ENCODE measurements at regions not wholly inside any gene's neighbourhood (a gene's known extent, or its start where the extent isn't known, plus 50 kb on each side); places are given as distances from the start of the nearest gene placed in this dataset.

DNA sequence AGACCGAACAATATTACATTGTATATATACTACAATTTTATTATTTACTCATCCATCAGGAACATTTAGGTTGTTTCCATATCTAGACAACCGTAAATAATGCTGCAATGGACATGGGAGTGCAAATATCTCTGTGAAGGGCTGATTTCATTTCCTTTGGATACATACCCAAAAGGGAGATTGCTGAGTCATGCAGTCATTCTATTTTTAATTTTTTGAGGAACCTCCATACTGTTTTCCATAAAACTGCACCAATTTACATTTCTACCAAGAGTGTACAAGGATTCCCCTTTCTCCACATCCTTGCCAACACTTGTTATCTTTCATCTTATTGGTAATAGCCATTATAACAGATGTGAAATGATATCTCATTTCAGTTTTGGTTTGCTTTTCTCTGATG is 84.7 kb downstream of the SLC41A2 start:
- DNase-seq, result no peak
- H3K4me3 ChIP-seq, result no peak overlapping the region
- intact Hi-C loops (cut with DNase I; ENCODE audit: low total_unique reads) (no loop called here), in situ Hi-C loops (cut with MboI; ENCODE audit: low sequenced_read_pairs in 4 of 4) (loop anchor here (10.0 kb wide), 2 partner anchors 489 to 669 kb away; no protein-coding TSS in a partner anchor)
- no peak overlapping the region for H3K27ac ChIP-seq
- H3K9me3 ChIP-seq, result no peaks in the 10 kb centered on the region
- TF ChIP-seq POLR2A (IDR thresholded peaks at IDR 0.05), result no peak
- TF ChIP-seq, protein P1, sequence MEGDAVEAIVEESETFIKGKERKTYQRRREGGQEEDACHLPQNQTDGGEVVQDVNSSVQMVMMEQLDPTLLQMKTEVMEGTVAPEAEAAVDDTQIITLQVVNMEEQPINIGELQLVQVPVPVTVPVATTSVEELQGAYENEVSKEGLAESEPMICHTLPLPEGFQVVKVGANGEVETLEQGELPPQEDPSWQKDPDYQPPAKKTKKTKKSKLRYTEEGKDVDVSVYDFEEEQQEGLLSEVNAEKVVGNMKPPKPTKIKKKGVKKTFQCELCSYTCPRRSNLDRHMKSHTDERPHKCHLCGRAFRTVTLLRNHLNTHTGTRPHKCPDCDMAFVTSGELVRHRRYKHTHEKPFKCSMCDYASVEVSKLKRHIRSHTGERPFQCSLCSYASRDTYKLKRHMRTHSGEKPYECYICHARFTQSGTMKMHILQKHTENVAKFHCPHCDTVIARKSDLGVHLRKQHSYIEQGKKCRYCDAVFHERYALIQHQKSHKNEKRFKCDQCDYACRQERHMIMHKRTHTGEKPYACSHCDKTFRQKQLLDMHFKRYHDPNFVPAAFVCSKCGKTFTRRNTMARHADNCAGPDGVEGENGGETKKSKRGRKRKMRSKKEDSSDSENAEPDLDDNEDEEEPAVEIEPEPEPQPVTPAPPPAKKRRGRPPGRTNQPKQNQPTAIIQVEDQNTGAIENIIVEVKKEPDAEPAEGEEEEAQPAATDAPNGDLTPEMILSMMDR (IDR thresholded peaks at IDR 0.05 in 4 of 5, conservative IDR thresholded peaks at IDR 0.05 in 1 of 5), result no peak
- H3K4me1 ChIP-seq, result peaks cover 0 to 8% of the 10 kb centered on the region in 2 donors
- no peak for ATAC-seq
- H3K36me3 ChIP-seq, result no peaks in the 10 kb centered on the region
- H3K27me3 ChIP-seq, result no peaks in the 10 kb centered on the region

DNA sequence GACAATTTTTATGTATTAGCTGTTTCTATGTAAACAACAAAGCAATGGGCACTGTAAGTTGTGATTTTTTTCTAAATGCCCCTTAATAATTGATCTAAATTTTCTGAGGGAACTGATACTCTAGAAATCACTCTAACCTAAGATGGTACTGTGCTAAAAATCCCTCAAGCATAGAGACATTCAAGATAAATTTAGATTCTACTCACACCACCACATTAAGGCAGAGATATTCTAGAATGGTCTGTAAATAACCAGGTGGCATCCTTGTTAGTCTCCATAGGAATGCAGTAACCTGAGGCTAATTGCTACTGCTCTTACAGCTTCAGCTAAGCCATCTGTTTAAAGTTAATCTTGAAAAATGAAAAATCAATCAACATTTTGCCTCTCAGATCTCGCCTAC is 87.3 kb downstream of the SLC41A2 start:
- H3K36me3 ChIP-seq, result no peaks in the 10 kb centered on the region
- no peaks in the 10 kb centered on the region for H3K9me3 ChIP-seq
- ATAC-seq (no peak), DNase-seq (no peak)
- intact Hi-C loops (cut with DNase I; ENCODE audit: low total_unique reads), result no loop called here
- H3K27ac ChIP-seq, result no peak overlapping the region
- no peaks in the 10 kb centered on the region for H3K27me3 ChIP-seq
- peaks cover 0 to 8% of the 10 kb centered on the region in 2 donors for H3K4me1 ChIP-seq
- no peak for TF ChIP-seq POLR2A (IDR thresholded peaks at IDR 0.05)
- TF ChIP-seq, protein P1 (IDR thresholded peaks at IDR 0.05 in 4 of 5, conservative IDR thresholded peaks at IDR 0.05 in 1 of 5), result no peak
- in situ Hi-C loops (cut with MboI; ENCODE audit: low sequenced_read_pairs in 4 of 4), result loop anchor here (10.0 kb wide), 2 partner anchors 486 to 666 kb away; no protein-coding TSS in a partner anchor
- no peak overlapping the region for H3K4me3 ChIP-seq

DNA sequence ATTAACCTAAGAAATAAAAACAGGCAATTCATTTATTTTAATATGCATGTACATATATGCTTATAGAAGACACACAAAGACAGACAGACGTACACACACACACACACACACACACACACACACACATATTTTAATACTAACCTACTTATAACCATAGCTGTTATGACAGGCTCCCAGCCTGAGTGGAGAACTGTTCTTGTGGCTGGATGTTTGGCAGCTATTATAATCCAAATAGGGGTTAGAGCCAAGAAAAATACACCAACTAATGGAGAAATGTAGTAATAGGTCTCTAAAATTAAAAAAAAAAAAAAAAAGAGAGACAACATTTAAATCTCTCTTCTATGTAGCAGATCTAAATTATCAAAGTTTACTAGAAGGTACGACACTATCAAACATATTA is 91.8 kb downstream of the SLC41A2 start:
- intact Hi-C loops (cut with DNase I; ENCODE audit: low total_unique reads), result no loop called here
- H3K4me3 ChIP-seq, result no peak overlapping the region
- in situ Hi-C loops (cut with MboI; ENCODE audit: low sequenced_read_pairs in 4 of 4), result no loop called here
- H3K36me3 ChIP-seq, result no peaks in the 10 kb centered on the region
- H3K4me1 ChIP-seq, result peaks cover 0 to 8% of the 10 kb centered on the region in 2 donors
- no peak for ATAC-seq
- no peaks in the 10 kb centered on the region for H3K27me3 ChIP-seq
- no peaks in the 10 kb centered on the region for H3K9me3 ChIP-seq
- TF ChIP-seq, protein P1 (IDR thresholded peaks at IDR 0.05 in 4 of 5, conservative IDR thresholded peaks at IDR 0.05 in 1 of 5), result no peak
- TF ChIP-seq POLR2A (IDR thresholded peaks at IDR 0.05), result no peak
- DNase-seq, result no peak
- no peak overlapping the region for H3K27ac ChIP-seq

DNA sequence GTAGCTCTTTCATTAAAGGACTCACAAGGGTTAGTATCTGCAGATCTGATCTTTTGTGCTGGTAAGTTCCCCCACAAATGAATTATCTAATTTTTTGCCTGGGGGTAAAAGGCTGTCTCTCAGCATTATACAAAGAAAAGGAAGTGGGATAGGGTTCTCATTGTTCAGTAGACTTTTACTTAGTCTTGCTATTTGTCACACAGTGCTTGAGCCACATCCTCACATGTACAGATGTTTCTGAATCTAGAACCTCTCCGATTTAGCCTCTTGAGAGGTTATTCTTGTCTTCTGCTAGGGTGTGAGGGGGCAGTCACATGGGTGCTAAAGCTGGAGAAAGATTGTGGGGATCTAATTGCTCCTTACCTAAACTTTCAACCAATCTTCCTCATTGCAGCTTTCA is 93.0 kb downstream of the SLC41A2 start:
- TF ChIP-seq POLR2A (IDR thresholded peaks at IDR 0.05), result no peak
- TF ChIP-seq, protein P1 (IDR thresholded peaks at IDR 0.05 in 4 of 5, conservative IDR thresholded peaks at IDR 0.05 in 1 of 5), result no peak
- in situ Hi-C loops (cut with MboI; ENCODE audit: low sequenced_read_pairs in 4 of 4) (no loop called here), intact Hi-C loops (cut with DNase I; ENCODE audit: low total_unique reads) (no loop called here)
- Histone ChIP-seq H3K4me3 (no peak overlapping the region), H3K9me3 (no peaks in the 10 kb centered on the region), H3K27me3 (no peaks in the 10 kb centered on the region), H3K36me3 (no peaks in the 10 kb centered on the region), H3K27ac (no peak overlapping the region), H3K4me1 (no peaks in the 10 kb centered on the region)
- ATAC-seq, result no peak
- no peak for DNase-seq

DNA sequence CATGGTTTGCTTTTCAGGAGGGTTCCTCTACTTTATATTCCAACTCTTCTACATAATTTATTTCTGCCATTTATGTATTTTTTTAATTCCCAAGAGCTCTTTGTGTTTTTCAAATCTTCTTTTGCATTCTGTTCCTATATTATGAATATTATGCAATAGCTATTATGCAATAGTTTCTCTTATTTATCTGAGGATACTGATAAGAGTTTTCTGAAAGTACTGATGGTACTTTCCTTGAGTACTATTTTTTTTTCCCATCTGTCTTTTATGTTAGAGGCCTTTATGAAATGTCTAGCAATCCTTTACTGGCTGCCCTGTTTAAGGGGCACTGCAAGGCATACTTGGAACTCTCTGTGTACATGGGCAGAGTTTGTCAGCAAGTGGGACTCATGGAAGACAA is 93.4 kb downstream of the SLC41A2 start:
- Histone ChIP-seq H3K9me3 (no peaks in the 10 kb centered on the region), H3K27ac (no peak overlapping the region), H3K27me3 (no peaks in the 10 kb centered on the region), H3K36me3 (no peaks in the 10 kb centered on the region), H3K4me3 (no peak overlapping the region), H3K4me1 (no peaks in the 10 kb centered on the region)
- intact Hi-C loops (cut with DNase I; ENCODE audit: low total_unique reads), result no loop called here
- ATAC-seq, result no peak
- DNase-seq, result no peak
- no peak for TF ChIP-seq POLR2A (IDR thresholded peaks at IDR 0.05)
- TF ChIP-seq, protein P1 (IDR thresholded peaks at IDR 0.05 in 4 of 5, conservative IDR thresholded peaks at IDR 0.05 in 1 of 5), result no peak
- in situ Hi-C loops (cut with MboI; ENCODE audit: low sequenced_read_pairs in 4 of 4), result no loop called here

All from gastrocnemius medialis (tissue), 4 donors.